GM21423 (cell line): ENCODE measurements at regions not wholly inside any gene's neighbourhood (a gene's known extent, or its start where the extent isn't known, plus 50 kb on each side); places are given as distances from the start of the nearest gene placed in this dataset.

Source experiments
- ATAC-seq: cut with Tn5 transposase; IDR thresholded peaks from one replicate; pipeline ENCODE4 v1.9.1; 2021; ENCODE audit warnings: mild to moderate bottlenecking, moderate library complexity; ENCODE audit not compliant: unreplicated experiment

DNA sequence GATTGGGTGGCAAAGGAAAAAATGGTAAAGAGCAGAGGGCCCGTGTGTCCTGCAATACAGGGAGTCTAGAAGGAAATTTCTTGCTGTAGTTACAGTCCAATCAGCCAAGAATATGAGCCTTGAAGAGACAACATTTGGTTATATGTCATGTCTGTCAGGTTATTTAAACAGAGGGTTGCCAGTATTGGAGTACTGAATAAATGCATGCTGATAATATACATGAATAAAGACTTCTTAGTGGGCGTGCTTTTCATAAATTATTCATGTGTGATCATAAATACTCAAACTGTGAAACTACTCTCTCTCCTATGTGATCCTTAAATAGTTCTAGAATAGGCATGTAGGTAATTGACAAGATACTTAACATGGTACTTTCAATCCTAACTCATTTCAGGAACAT is 249.0 kb downstream of the CRPPA start:
- no peak for ATAC-seq

DNA sequence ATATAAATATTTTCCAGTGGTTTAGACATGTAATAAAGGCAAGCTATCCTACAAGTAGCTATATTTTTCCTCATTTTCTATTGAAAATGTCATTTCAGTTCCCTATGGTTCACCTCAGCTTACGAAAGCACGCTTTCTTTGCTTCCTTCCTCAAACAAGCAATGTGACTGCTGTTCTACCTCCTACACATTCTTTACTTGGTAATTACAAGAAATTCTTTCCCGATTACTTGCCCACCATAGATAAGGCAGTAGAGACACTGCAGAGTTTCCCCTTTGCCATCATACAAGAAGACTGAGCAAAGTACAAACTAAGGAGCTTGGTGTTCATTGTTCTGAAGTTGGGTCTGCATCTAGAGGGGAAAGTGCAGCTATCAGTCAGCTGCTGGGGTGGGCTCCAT is 249.4 kb downstream of the CRPPA start:
- ATAC-seq, result no peak

DNA sequence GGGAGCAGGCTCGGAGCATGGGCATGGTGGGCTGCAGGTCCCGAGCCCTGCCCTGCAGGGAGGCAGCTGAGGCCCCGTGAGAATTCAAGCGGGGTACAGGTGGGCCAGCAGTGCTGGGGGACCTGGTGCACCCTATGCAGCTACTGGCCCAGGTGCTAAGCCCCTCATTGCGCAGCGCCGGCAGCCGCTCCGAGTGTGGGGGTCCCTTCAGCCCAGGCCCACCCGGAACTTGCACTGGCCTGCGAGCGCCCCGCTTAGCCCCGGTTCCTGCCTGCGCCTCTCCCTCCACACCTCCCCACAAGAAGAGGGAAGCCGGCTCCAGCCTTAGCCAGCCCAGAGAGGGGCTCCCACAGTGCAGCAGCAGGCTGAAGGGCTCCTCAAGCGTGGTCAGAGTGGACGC is 250.7 kb downstream of the CRPPA start:
- ATAC-seq, result no peak

DNA sequence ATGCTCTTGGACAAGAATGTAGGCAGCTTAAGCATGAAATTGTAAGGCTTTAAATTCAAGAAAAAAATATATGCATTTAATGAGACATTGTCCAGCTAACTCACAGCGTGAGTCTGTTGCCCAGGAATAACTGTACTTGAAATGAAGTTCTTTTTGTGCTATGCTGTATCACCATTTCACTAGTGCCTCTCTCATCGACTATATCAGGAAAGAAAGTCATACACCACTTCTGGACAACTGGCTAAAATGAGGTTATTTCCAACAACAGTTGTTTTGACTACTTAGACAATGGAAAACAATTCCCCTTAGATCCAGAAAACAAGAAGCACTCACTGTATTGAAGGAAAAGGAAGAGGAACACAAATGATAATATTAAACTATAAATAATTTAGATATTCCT is 251.8 kb downstream of the CRPPA start:
- ATAC-seq, result no peak

DNA sequence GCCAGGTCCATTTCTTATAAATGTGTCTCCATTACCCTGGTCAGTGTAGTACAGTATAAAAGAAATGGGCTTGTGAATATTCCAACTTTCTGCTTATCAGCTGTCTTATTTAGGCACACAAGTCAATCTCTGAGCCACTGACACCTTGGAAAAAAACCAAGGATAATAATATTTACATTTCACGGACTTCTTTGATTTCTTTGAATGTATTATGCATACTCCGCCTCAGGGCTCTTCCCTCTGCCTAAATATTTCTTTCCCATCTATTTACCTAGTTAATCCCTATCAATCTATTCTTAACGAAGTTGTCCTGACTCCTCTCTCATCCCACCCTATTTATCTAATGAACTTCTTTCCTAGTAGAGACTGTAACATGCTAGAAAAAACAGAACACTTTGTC is 253.8 kb downstream of the CRPPA start:
- ATAC-seq, result no peak

DNA sequence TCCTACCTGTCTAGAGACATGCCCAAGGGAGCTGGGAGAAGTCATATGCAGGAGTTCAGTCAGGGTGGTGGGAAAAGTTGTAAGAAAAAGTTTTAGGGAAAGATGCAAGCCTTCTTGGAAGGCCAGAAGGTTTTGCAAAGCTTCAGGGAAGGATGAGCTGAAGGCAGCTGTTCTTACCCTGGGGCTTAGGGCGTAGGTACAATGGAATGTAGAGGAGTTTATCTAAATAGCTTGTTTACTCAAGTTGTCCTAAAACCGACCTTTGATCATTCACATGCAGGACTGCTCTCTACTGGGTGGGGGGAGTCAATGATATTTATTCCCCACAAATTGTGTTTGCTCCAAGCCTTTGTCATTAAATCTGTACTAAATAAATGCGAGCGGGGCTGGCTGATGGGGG is 277.0 kb downstream of the CRPPA start:
- ATAC-seq, result no peak

DNA sequence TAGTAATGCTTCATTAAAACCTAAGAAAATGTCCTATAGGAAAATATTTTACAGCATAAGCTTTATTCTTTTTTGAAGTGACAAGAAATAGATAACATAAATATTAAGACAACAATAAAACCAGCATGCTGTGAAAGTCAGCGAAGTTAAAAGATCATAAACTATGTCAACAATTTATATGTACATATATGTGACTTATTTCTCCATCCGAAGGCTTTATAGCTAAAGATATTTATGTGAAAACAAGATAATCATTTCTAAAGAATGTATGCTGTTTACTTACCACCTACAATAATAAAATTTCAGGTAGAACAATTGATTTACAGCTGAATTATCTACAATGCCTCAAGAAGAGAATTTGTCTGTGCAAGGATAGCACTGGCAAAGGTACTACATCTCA is 283.4 kb downstream of the CRPPA start:
- no peak for ATAC-seq

DNA sequence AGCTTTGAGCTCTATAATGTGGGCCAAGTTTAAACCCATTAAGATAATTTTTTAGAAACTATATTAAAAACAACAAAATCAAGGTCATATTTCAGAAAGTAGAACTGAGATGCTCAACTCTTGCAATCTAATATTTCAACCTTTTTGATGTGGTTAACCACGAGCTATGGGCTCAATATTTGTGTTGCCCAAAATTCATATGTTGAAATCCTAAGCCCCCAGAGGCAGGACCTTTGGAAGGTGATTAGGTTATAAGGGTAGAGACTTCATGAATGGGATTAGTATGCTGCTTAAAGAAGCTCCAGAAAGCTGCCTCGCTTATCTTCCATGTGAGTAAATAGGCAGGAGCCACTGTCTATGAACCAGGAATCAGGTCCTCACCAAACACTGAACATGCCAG is 284.4 kb downstream of the CRPPA start:
- ATAC-seq, result no peak

DNA sequence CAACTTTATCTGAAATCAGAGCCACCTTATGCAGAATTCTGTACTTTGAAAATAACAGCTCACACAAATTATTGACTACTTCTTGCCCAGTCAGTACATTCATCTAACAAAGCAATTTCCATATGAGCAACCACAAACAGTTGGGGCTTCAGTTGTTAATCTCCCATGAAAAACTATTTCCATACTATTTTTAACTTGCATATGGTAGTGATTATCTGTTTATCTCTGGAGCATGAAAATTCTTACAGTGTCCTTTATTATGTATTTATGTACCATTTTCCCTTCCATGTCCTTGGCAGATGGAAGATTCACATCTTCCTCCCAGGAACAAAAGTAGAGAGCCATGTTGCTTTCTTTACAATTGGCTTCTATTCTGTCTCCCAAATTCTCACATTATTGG is 285.7 kb downstream of the CRPPA start:
- ATAC-seq, result no peak

DNA sequence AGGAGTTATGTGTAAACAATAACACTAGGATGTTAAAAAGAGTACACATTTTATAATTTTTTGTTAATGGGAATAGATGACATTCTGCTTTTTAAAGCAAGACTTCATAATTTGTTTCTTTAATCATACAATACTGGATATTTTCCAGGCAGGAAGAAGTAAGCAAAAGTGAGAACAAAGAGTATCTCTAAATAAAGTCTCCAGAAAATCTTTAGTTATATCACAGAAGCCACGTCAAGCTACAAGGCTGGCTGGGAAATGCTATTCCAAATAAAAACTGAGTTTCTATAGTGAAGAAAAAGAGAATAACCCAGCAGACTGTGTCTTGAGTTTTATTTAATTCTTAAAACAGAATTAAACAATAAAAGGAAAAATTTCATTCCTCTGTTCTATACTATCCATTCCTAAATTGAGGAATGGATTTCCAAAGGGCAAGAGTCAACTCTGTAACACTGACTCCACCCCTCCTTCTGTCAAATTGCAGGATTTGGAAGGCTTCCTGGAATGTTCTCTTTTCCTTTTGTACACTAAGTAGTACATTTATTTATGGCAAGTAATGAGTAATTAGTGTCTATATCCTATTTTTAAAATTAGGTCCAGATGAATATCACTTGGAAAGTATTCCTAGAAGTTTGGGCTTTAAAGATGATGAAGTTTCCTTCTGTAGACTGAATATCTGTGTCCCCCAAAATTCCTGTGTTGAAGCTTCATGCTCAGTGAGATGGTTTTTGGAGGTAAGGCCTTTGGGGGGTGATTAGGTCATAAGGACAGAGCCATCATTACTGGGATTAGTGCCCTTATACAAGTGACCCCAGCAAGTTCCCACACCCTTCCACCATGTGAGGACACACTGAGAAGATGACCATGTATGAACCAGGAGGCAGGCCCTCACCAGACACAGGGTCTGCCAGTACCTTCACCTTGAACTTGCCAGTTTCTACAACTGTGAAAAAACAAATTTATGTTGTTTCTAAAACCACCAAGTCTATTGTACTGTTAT is 290.9 kb downstream of the CRPPA start:
- ATAC-seq, result no peak

DNA sequence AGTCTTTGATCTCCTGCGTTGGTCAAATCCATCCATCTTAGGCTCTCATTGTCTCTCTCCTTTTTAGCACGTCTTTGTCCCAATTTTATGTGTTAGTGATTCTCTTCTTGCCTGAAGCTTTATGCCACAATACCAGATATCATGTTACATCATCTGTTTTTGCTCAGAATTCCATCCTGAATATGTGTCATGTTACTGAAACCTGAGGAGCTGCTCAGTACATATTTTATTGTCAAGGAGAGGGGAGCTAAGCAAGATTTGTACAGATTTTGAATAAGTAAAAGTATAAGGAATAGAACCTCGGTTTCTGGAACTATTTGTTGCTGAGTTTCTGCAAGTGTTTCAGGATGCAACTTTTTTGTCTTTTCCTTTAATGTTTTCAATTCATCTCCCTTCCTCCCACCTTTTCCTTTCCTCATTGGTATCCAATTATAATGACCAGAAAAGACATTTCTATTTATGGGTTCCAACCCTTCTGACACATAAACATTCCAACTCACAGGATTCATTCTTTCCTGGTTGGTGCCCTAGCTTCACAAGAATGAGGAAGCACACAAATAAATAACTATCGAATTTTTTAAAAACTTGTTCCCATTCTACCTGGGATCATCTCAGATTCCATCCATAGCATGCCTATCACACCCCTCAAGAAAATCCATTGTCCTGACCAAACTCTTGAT is 291.8 kb downstream of the CRPPA start:
- ATAC-seq, result no peak

DNA sequence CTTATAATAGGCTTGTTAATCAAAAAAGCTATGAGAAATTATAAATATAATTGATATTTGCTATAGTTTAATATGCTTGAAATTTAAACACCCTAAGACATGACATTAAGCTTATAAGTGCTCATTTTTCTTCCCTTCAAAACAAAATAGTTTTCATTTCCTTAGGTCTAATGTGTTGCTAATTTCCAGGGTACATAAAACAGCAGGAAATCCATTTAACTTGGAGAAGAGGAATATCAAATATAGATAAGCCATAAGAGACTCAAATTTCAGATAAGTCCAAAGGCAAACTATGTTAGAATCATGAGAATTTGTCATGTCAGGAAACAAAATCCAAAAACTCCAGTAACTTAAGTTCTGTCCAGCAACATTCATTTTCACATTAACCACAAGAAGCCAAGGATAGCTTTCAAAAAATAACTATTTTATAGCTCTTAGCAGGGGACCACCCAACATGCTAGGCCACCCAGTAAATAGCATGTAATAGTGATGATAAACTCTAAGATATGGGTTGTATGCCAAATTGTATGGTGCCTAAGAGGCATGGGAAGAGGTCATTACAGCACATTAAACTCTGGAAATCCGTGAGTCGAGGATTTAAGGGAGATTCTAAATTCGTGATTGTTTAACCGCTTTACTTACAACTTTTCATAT is 298.1 kb downstream of the CRPPA start:
- ATAC-seq, result no peak

DNA sequence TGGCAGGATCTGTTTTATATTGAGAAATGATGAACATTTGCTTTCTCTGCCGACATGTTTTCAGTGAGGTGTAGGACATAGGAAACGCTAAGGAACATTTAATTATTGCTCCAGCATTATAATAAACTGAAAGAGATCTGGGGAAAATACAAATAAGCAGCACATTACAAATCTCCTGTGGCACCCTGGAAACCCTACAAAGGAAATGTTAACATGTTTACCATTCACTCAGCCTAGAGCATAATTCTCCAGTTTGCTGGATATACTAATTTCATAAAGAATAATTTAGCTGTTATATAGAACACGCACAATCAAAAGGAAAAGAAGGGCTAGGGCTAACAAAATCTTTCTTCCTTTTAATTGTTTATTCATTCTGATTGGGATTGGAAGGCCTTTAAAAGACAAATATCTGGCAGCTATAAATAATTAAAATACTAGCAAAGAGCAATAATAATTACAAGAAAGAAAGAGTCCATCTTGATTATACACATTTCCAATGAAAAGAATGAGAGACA is 299.4 kb downstream of the CRPPA start:
- no peak for ATAC-seq

DNA sequence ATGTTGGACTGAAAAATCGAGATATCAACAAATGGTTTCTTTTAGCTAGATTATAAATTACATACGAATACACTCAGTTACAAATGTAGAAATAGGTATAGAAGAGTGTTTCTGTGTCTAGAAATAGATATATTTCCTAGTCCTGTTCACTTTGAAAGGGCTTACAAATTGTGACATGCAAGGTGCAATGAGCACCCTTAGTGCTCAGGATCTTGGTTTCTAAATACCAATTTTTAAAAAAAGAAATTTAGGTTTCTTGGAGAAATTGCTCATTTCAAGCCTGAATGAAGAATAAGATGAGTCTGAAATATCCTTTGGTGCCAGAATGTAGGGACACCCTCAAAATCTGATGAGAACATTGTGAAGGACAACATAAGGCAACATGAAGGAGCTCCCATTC is 306.0 kb downstream of the CRPPA start:
- ATAC-seq, result no peak

DNA sequence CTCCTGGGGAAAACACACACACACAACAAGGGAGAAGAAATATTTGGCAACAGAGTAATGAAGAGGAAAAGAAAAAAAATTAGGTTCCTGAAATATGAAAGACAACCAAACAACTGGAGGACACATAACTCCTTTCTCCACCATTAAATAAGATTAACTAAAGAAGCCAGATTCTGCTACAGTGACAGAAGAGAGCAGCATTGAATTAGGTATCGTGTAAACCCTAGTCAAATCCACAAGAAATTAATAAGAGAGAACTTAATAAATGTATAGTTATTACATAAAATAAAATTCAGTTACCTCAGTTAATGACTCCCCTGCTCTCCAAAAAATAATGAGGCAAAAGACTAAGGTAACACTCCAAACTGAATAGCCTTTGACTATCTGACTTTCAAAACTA is 306.7 kb downstream of the CRPPA start:
- ATAC-seq, result no peak

DNA sequence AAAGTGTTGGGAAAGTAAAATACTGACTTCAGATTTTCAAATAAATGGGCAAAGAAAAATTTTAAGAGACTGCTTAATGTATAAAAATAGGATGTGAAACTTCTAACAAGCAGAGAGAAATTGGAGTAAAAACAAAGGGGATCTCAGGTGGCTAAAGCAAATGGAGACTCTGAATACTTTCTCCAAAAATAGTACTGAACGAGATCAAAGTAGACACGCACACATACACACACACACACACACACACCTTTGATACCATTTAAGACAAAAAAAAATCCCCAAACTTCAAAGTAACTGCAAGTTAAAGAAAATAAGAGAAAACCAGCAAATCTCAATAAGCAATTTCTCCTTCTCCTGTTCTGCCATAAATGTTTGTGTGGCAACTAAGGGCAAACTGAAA is 307.3 kb downstream of the CRPPA start:
- no peak for ATAC-seq

DNA sequence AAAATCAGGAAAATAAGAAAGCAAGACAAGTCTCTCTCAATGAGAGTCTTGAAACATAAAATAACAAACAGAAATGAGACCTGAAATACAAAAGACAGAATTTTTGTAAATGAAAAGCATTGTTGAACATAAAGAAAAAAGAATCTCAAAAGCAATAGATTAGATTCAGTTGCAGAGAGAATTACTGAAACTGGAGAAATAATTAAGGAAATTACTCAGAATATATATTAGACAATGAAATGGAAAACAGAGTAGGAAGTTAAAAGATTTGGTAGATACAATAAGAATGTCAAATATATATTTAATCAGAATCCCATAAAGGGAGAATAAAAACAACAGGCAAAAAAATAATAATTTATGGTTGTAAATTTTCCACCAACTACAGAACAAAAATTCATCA is 308.3 kb downstream of the CRPPA start:
- no peak for ATAC-seq

DNA sequence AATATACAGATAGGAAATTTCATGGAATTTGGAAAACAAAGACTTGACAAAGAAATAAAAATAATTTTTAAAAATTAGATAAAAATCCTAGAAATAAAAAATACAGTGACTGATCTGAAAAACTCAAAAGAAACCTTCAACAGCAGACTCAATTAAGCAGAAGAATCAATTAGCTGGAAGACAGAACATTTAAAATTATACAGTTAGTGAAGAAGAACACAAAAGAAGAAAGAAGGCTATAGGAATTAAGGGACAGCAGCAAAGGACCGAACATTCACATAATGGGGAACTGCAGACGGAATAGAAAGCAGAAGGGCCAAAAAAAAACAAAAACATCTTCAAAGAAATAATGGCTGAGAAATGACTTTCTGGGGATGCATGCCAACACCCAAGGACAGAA is 314.5 kb downstream of the CRPPA start:
- no peak for ATAC-seq

DNA sequence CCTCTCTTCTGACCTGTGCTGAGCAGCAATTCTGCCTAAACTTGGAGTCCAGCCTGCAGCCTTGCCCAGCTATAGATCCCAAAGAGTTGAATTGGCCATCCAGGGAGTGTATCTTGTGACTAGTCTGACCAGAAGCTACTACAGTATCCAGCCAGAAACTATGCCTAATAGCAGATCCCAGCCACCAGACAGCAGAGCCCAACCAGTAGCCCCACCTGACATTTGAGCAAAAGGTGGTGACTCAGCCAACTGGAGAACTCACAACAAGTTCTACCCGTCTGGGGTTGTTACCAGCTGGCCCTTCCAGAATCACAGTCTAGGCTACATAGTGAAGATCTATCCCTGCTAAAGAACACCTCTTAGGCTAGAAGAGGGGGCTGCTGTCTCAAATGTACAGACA is 315.0 kb downstream of the CRPPA start:
- ATAC-seq, result no peak

DNA sequence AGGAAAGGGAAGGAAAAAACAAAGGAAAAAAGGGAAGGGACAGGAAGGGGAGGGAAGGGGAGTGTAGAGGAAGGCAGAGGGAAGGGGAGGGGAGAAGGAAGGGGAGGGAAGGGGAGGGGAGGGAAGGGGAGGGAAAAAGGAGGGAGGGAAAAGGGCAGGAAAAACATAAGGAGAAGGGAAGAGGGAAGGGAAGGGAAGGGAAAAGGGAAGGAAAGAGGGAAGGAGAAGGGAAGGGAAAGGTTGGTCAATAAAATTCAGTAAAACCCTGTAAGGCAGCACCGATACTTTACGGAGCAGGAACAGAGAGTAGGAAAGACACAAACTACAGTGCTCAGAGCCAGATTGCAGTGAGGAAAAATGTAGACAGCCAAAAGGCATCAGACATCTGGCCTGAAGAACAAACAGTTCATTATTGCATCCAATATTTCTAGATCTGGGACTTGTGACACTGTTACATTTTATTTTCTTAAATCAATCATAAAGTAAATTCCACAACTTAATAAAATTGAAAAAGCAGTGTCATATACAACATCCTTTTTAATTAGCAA is 322.0 kb downstream of the CRPPA start:
- no peak for ATAC-seq

DNA sequence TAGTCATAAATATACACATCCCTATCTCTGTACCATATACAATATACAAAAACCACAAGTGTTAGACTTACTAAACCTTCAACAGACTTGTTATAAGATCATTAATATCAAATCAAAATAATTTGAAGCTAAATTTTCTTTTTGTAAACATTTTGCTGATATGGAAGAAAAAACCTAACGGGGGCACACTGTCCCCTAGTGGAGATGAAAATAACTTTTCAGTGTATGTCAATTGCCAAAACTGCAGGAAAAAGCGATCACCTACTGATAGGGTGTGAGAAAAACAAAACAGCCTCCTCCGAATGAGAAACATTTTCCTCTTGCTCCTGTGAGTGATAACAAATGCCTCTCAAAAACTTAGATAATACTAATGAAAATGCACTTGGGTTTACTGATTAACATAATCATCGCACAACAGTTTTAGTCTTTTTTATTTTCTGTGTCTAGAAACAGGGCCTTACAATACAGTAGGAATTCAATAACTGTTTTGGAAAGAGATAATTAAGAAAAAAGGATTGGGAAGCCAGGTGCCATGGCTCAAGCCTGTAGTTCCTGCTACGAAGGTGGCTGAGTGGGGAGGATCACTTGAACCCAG is 322.7 kb downstream of the CRPPA start:
- ATAC-seq, result no peak
